ENCODE measurements at regions not wholly inside any gene's neighbourhood (a gene's known extent, or its start where the extent isn't known, plus 50 kb on each side); places are given as distances from the start of the nearest gene placed in this dataset.

GRCh38 chr1:14109276-14109635, 409.3 kb downstream of the PRDM2 start:
- ATAC-seq (no peak), DNase-seq (no peak)
- no peak for TF ChIP-seq CTCF (IDR thresholded peaks at IDR 0.05)
- H3K27me3 ChIP-seq, result no peaks in the 10 kb centered on the region
- H3K4me1 ChIP-seq, result peaks cover 0 to 4% of the 10 kb centered on the region in 2 donors
- no peaks in the 10 kb centered on the region for H3K9me3 ChIP-seq
- intact Hi-C loops (cut with DNase I), result no loop called here
- no peaks in the 10 kb centered on the region for H3K36me3 ChIP-seq
- no peak overlapping the region for H3K27ac ChIP-seq
- H3K4me3 ChIP-seq, result no peak overlapping the region

- intact Hi-C loops (cut with DNase I), result no loop called here
Observed at GRCh38 chr1:14110040-14110439, 410.1 kb downstream of the PRDM2 start.

GRCh38 chr1:14111121-14111520, 411.1 kb downstream of the PRDM2 start:
- no peak for DNase-seq
- no peak for TF ChIP-seq CTCF (IDR thresholded peaks at IDR 0.05)
- no peak for ATAC-seq
- H3K4me3 ChIP-seq, result no peak overlapping the region
- H3K27ac ChIP-seq, result no peak overlapping the region
- no peaks in the 10 kb centered on the region for H3K36me3 ChIP-seq
- H3K4me1 ChIP-seq, result peaks cover 0 to 4% of the 10 kb centered on the region in 2 donors
- H3K9me3 ChIP-seq, result no peaks in the 10 kb centered on the region
- intact Hi-C loops (cut with DNase I), result no loop called here
- no peaks in the 10 kb centered on the region for H3K27me3 ChIP-seq

More at GRCh38 chr1:14110040-14110439, 410.1 kb downstream of the PRDM2 start:
- DNase-seq (peak in 1 of 4 donors; percentile 27), ATAC-seq (no peak)
- no peaks in the 10 kb centered on the region for H3K36me3 ChIP-seq
- H3K9me3 ChIP-seq, result no peaks in the 10 kb centered on the region
- TF ChIP-seq CTCF (IDR thresholded peaks at IDR 0.05), result no peak
- peaks cover 0 to 4% of the 10 kb centered on the region in 2 donors for H3K4me1 ChIP-seq
- no peak overlapping the region for H3K4me3 ChIP-seq
- no peak overlapping the region for H3K27ac ChIP-seq
- no peaks in the 10 kb centered on the region for H3K27me3 ChIP-seq

GRCh38 chr1:14112613-14113012, 412.6 kb downstream of the PRDM2 start:
- Histone ChIP-seq H3K4me3 (no peak overlapping the region), H3K36me3 (no peaks in the 10 kb centered on the region), H3K4me1 (peaks cover 0 to 4% of the 10 kb centered on the region in 2 donors), H3K27ac (no peak overlapping the region), H3K27me3 (no peaks in the 10 kb centered on the region), H3K9me3 (no peaks in the 10 kb centered on the region)
- no peak for ATAC-seq
- no peak for TF ChIP-seq CTCF (IDR thresholded peaks at IDR 0.05)
- no peak for DNase-seq
- intact Hi-C loops (cut with DNase I), result no loop called here

GRCh38 chr1:14113271-14113670, 413.3 kb downstream of the PRDM2 start:
- no peak for ATAC-seq
- H3K4me3 ChIP-seq, result no peak overlapping the region
- H3K4me1 ChIP-seq, result peaks cover 0 to 4% of the 10 kb centered on the region in 2 donors
- intact Hi-C loops (cut with DNase I), result no loop called here
- H3K9me3 ChIP-seq, result no peaks in the 10 kb centered on the region
- H3K36me3 ChIP-seq, result no peaks in the 10 kb centered on the region
- H3K27me3 ChIP-seq, result no peaks in the 10 kb centered on the region
- H3K27ac ChIP-seq, result no peak overlapping the region
- DNase-seq, result no peak
- no peak for TF ChIP-seq CTCF (IDR thresholded peaks at IDR 0.05)
